AG09319 (cell line): ENCODE measurements at regions not wholly inside any gene's neighbourhood (a gene's known extent, or its start where the extent isn't known, plus 50 kb on each side); places are given as distances from the start of the nearest gene placed in this dataset.

Source experiments
- DNase-seq: peaks from one replicate; pipeline ENCODE4 v3.0.0-alpha.2; 2010; ENCODE audit warnings: low read depth; ENCODE audit errors: extremely low read depth
- CTCF ChIP-seq: IDR thresholded peaks from 2 replicates; pipeline ENCODE4 v1.5.1; 2011; ENCODE audit warnings: low read depth, mild to moderate bottlenecking, inconsistent platforms, low read length, moderate library complexity

- no peak for TF ChIP-seq CTCF
- DNase-seq, result no peak
Measured at GRCh38 chr15:88382482-88382983, 84.7 kb downstream of the MRPL46 start.

- DNase-seq, result no peak
- TF ChIP-seq CTCF, result no peak
Measured at GRCh38 chr15:88378188-88378637, 89.0 kb downstream of the MRPL46 start.

DNA sequence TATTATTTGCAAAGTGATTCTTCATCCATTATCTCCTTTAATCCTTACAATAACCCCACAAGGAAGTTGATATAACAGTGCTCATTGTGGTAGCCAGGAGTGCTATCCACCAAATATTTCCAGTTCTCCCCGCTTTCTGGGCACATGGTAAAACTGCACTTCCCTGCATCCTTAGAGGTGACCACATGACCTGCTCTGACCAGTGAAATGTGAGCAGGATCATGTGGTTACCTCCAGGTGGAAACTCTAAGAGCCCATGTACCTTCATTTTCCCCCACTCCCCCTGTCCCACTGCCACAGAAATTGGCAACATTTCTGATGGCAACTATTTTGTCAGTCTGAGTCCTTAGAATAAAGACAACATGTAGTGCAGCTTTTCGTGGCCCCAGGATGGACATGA lies 89.7 kb downstream of the MRPL46 start:
- no peak for TF ChIP-seq CTCF

GRCh38 chr15:88376574-88377174 lies 90.5 kb downstream of the MRPL46 start:
- no peak for TF ChIP-seq CTCF
- DNase-seq, result no peak

More for the DNA sequence above, 89.7 kb downstream of the MRPL46 start:
- DNase-seq, result no peak

GRCh38 chr15:88375234-88375927 lies 91.8 kb downstream of the MRPL46 start:
- peak; percentile 31 for DNase-seq
- TF ChIP-seq CTCF, result no peak

DNA sequence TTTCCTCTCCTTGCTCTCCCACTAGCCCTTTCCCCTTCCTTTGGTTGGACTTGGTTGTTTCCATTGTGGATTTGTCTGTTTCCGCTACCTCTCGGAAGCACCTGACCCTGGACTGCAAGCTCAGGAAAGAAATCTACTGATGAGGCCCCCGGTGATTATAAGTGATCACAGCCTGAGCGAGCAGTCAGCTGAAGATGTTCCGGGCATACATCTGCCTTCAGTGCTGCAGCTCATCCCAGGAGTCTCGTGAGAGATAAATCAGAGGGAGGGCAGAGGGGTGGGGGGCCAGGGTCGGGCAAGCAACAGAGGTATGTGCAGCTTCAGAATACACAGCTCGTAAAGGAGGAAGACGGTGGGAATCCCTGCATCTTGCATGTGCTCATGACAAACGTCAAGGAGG lies 102.1 kb downstream of the MRPL46 start:
- no peak for TF ChIP-seq CTCF
- DNase-seq, result no peak

- no peak for TF ChIP-seq CTCF
- no peak for DNase-seq
Measured at GRCh38 chr15:88348579-88349230, 92.2 kb upstream of the NTRK3 start.
